Suppressor macrophage (primary cell): ENCODE measurements at regions not wholly inside any gene's neighbourhood (a gene's known extent, or its start where the extent isn't known, plus 50 kb on each side); places are given as distances from the start of the nearest gene placed in this dataset.

Experiments used
- DNase-seq, 4 experiments: peaks; one replicate each; pipeline ENCODE4 v3.0.0-alpha.2; 2020 to 2022

- no peak for DNase-seq
These were observed 130.3 kb upstream of the PMEPA1 start for GRCh38 chr20:57840066-57840465.

DNA sequence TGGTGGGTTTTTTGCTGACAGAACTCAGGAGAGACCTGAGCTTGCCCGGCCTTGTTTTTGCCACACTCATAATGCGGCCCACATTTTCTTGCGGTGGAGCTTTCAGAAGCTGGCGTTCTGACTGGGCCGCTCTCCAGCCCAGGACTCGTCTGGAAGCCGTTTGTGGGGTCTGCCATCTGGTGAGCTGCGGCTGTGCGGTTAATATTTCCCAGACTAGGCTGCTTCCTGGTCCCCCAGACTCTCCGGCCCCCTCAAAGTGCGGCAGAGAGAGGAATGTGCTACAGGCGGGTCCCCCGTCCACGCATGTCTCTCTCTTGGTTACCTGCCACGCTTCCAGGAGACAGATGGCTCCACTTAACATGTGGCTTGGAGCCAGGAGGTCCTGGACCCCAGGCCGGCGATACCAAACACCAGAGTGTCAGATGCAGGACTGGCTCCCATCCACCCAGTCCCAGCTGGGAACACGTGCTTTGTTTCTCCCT is 128.9 kb upstream of the PMEPA1 start:
- DNase-seq: no peak

DNA sequence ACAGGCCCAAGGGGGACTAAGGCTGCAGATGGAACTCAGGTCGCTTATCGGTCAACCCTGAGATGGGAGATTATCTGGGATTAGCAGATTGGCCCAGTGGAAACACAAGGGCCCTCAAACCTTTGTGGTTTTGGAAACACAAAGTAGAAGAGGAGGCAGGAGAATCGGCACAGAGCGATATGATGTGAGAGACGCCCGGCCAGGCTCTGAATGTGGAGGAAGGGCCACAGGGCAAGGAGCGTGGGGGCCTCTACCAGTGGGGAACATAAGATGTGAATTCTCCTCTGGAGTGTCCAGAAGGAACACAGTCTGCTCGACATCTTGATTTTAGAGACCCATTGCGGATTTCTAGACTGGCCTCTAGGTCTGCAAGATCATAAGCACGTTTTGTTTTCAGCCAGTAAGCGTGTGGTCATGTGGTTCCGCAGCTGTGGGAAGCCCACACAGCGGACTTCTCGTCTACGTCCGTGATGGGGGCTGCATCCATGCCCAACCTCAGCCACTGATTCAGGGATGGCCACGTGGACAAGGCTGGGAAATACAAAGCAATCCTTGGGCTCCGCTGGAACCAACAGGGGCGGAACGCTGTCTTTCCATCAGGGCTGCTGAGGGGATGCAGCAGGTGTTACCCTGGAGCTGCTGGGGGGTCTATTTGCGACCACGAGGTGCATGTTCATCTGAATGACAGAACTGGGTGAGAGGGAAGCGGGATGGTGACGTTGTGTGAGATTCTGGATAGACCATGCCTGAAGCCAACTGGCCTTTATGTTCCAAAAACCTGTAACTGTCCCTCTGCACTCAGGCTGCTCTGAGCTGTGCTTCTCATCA is 127.6 kb upstream of the PMEPA1 start:
- no peak for DNase-seq

DNA sequence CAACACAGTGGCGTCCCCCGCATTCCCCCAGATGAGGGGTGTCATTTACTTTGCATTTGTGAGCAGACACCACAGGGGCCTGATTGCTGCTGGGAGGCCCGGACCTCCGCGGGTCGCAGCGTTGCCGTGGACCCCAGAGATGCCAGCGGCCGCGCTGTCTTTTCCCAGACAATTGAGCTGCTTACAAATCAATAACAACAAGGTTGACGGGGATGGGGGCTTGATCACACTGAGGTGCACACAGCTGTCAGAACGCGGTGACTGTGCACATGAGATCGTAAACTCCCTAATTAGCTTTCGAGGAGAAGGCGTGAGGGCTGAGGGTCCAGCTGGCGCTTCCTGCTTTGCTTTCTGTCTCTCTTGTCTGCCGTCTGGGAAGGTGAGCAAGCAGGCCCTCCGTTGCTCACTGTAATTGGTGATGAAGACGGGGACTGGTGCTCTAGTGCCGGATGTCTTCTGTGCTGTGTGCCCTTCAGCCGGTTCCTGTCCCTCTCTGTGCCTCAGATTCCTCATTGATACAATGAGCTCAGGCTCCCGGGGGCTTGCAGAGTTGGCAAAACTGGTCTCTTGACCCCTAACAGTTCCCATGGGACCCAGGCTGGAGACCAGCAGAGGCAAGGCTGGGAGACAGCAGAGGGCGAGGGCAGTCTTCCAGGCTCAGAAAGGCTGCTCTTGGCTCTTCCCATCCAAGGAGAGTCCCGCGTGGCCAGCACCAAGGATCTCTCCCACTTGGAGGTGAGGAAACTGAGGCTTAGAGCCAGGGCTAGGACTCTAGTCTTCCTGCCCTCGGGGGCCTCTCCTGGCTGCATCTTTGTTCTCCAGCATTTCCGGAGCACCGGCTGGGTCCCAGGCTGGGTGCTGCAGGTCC is 126.0 kb upstream of the PMEPA1 start:
- DNase-seq: no peak

- no peak for DNase-seq
These were observed 125.2 kb upstream of the PMEPA1 start for GRCh38 chr20:57835074-57835452.

GRCh38 chr20:57834306-57835073 is 124.7 kb upstream of the PMEPA1 start:
- no peak for DNase-seq

GRCh38 chr20:57831993-57832585 is 122.3 kb upstream of the PMEPA1 start:
- no peak for DNase-seq

DNA sequence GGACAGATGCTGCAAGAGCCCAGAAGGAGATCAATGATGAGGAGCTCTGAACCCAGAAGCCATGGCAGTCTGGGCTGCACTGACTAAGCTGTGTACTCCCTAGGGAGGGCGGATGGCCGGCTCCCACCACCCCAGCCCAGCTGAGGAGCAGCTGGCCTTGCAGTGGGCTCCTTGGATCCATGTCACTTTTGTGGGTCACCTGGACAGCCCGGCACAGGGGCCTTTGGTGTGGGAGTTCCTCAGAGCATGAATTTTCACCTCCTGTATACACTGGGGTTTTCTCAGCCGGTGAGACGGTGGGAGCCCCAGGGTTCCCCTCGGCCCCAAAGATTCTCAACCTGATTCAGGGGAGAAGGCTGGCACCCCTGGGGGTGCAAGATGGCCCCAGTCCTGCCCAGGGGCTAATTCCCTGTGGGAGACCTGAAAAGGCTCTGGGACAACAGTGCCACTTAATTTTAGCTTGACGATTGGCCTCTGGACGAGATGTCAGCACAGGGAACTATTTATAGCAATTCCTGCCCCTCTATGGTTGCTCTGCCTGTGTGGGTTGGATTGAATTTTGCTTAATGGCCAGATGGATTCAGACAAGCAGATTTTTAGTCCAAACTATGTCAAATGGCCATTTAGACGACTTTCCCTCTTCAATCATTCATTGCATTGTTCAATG is 121.6 kb upstream of the PMEPA1 start:
- DNase-seq: no peak

DNA sequence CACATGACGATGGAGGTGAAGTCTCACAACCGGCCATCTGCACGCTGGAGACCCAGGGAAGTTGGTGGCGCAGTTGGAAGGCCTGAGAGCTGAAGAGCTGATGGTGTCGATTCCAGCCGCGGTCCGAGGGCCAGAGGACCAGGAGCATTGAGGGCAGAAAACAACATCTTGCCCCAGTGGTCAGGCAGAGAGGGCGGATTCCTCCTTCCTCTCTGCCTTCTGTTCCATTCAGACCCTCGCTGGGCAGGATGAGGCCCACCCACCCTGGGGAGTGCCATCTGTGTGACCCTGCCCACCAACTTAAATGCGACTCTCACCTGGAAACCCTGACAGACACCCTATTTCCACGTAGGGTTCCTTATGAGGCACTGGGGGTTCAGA is 120.7 kb upstream of the PMEPA1 start:
- no peak for DNase-seq

DNA sequence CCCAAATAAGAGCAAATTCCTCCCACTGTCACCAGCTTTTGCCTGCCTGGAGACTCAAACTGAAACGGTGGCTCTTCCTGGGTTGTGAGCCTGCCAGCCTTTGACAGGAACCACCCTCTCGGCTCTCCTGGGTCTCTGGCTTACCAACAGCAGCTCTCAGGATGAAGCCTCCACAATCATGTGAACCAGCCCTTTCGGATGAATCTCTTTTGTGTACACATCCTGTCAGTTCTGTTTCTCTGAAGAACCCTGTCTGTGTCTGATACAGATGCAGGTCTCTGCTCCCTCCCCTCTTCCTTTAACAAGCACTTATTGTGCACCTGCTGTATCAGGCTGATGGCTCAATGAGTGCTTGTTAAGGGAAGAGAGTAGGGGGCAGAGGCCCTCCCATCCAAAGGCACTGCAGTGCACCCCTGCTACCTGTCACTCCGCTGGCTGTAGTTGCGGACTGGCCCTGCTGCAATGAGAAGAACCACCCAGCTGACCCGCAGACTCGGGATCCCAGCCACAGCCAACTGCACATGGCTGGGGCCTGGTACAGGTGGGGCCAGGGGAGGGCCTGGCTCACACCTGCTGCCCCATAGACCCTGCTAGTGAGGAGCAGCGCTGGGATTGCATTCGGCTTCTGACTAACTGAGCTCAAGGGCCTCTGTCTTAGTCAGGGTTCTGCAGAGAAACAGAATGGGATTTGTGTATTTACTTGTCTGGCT is 120.1 kb upstream of the PMEPA1 start:
- DNase-seq: no peak

- no peak for DNase-seq
These were observed 119.5 kb upstream of the PMEPA1 start for GRCh38 chr20:57829336-57829735.

GRCh38 chr20:57828696-57829095 is 118.9 kb upstream of the PMEPA1 start:
- DNase-seq: no peak

- no peak for DNase-seq
These were observed 117.0 kb upstream of the PMEPA1 start for GRCh38 chr20:57826666-57827287.

DNA sequence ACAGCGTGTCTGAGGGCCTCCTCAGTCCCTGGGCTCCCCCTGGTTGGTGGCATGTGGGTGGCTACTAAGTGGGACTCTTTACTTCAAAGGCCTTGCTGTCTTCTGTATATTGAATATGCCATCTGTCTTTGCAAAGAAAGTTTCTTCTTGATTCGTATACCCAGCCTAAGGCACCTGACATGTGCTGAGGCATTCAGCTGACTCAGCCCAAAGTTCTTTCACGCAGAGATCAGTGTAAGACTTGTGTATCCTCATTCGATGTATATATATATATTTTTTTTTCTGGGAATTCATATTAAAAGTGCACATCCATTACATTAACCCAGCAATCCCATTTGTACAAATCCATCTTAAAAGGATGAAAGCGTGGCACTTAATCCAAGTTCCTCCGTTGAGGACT is 115.1 kb upstream of the PMEPA1 start:
- no peak for DNase-seq

GRCh38 chr20:57821935-57822334 is 112.1 kb upstream of the PMEPA1 start:
- DNase-seq: no peak

DNA sequence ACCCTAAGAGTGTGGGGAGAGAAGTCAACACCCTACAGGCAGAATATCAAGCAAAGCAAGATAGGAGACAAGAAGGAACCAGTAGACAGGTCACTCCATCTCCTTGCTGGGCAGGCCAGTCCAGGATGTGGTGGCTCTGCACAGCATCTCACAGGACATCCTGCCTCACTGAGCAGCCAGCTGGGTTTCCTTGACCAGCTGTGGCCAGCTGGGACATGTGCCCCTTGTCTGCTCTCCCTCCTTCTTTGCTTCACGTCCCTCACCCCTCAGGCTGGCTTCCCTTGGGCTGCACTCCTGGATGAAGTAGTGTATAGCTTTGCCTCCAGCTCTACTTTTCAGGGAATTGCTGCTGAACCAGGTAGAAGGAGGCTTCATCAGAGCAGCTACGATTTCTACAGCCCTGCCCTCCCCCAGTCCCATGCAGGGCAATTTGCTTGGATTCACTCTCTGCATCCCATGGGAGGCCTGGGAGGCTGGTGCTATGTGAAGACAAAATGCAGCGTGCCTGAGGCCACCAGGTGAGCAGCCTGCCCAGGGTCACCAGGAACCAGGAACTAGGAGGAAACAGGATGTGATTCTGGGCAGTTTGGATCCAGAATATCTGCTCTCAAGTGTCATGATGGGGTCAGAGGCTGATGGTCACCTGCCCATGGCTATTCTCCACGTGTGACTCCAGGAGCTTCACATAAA is 110.0 kb upstream of the PMEPA1 start:
- DNase-seq: no peak

DNA sequence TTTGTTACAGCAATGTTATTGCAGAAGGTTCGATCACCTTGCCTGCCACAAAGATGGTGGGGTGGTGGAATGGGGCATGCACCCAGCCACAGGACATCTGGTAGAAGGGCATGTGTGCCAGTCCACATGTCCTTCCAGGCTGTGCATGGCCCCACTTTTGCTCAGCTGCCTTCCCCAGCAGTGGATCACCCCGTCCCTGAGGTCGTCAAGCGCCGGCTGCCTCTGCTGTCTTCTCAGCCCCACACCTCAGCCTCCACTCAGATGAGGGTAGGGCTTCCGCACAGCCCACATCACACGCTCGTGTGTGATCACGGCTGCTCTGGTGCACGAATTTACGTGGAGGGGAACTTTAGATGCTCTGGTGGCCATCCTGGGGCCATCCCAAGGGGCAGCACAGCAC is 109.5 kb upstream of the PMEPA1 start:
- DNase-seq: no peak

DNA sequence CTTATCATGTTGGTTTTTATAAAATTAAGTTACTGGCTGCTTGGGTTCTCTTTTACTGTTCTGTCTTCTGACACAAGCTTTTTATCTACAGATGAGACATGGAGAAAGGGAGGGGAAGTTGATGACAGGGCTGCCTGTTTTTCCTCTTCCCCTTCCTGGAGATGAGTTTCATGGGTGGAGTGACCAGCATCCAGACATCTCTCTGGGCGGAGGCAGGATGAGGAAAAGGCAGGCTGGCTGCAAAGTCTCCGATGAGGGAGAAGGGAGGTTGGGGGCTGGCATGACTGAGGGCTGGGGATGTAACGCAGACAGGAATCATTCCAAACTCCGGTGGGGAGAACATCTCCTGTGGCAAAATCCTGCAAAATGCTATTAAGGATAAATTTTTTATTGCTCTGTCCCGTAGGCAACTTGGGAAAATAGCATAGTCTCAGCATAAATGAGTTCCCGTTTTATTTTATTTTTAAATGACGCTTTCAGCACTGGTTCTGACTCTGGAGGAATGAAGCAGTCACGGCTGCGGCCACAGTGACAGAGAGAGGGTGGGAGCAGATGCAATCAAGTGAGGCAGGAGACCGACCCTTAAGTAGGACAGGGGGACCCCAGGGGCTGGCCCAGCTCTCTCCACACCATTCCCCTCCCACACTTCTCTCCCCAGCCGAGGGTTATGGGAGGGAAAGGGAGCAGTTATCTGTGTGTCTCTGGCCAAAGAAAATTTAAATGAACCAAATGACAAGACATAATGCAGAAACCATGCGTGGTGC is 108.8 kb upstream of the PMEPA1 start:
- peak in 1 of 4 experiments; percentile 4 for DNase-seq

GRCh38 chr20:57815405-57815804 is 105.6 kb upstream of the PMEPA1 start:
- no peak for DNase-seq
